ENCODE measurements at regions not wholly inside any gene's neighbourhood (a gene's known extent, or its start where the extent isn't known, plus 50 kb on each side); places are given as distances from the start of the nearest gene placed in this dataset.

DNA sequence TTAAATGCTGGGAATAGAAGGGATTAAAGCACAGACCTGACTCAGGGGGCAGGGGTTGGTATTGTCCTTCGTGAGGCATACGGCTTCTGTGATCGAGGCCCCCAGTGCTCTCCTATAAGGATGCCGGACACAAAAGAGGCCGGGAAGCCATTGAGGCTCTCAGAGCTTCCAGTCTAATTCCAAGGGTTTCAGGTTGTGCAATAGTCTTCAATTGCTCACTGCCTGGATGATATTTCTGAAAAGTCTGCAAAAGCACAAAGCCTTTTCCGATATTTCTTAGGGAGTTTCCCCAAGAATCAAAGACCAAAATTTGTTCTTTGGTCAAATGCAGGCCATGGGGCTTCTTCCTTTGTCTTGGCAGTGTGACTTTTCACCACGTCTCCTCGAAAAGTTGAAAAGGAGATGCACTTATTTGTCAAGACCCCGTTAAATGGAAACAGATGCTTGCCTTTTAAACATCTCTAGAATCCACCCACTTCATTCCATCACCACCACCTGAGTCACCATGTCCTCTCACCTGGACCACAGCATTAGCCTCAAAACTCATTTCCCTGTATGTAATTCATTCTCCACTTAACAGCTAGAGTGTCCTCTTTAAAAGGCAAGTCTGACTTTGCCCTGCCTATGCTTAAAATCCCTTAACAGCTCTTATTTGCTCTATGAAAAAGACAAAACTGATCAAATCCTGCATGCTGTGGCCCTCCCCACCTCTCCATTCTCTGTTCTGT, 134.8 kb upstream of the NAMPT start:
- Mint-ChIP-seq H3K4me1 (ENCODE audit: low read depth) (peaks cover 70% of the 10 kb centered on the region), H3K36me3 (ENCODE audit: low read depth) (peaks cover 7% of the 10 kb centered on the region)

GRCh38 chr7:106418526-106418925, 133.7 kb upstream of the NAMPT start:
- no peak for DNase-seq (ENCODE audit: low spot score)
- Mint-ChIP-seq H3K36me3 (ENCODE audit: low read depth) (peaks cover 7% of the 10 kb centered on the region), H3K4me1 (ENCODE audit: low read depth) (peaks cover 59% of the 10 kb centered on the region), H3K27me3 (ENCODE audit: insufficient read depth) (peaks cover 2% of the 10 kb centered on the region), H3K4me3 (peak overlapping the region; percentile 26), H3K27ac (peak overlapping the region; percentile 73), H3K9me3 (peaks cover 28% of the 10 kb centered on the region)
- intact Hi-C loops (cut with micrococcal nuclease): loop anchor here (1.0 kb wide), 1 partner anchor 12 kb away; no protein-coding TSS in a partner anchor

More for the DNA sequence above, 134.8 kb upstream of the NAMPT start:
- peak overlapping the region; percentile 77 for H3K27ac Mint-ChIP-seq
- intact Hi-C loops (cut with micrococcal nuclease): loop anchor here (1.0 to 5.0 kb wide), 5 partner anchors 10 to 748 kb away; partner anchors contain the start of genes HBP1 and SYPL1
- H3K27me3 Mint-ChIP-seq (ENCODE audit: insufficient read depth): no peaks in the 10 kb centered on the region
- no peak for DNase-seq (ENCODE audit: low spot score)
- peaks cover 28% of the 10 kb centered on the region for H3K9me3 Mint-ChIP-seq
- H3K4me3 Mint-ChIP-seq: peak overlapping the region; percentile 3

GRCh38 chr7:106418094-106418493, 133.3 kb upstream of the NAMPT start:
- peaks cover 55% of the 10 kb centered on the region for H3K4me1 Mint-ChIP-seq (ENCODE audit: low read depth)

DNA sequence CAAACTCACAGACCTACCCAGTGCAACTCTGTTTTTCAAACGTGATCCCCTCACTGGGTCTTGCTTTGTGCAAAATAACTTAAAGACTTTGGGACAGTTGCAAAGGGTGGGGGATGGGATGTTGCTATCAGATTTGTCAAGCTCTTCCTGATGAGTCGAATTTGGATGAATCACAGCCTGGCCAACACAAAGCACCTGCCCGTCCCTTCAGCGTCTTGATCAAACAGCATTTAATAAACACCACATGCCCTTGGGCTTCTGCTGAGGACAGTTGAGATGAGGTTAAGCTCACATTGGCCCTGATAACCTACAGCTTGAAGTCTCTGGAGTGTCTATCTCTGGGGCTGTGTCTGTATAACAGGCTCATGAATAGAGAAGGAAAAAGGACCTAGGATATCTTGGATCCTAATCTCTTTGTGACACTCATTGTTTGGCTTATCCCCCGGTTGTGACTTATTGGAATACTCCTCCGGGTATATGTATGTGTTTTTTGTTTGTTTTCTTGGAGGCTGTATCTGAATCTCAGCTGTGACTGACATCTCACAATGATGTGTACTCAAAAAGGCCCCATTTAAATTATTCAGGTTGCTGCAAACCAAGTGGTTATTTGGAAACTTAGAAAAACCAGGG, 132.6 kb upstream of the NAMPT start:
- H3K27me3 Mint-ChIP-seq (ENCODE audit: insufficient read depth): peaks cover 3% of the 10 kb centered on the region
- H3K36me3 Mint-ChIP-seq (ENCODE audit: low read depth): peaks cover 7% of the 10 kb centered on the region
- peak overlapping the region; percentile 29 for H3K27ac Mint-ChIP-seq
- DNase-seq (ENCODE audit: low spot score): no peak
- intact Hi-C loops (cut with micrococcal nuclease): loop anchor here (1.0 kb wide), 1 partner anchor 8 kb away; no protein-coding TSS in a partner anchor
- peaks cover 49% of the 10 kb centered on the region for H3K4me1 Mint-ChIP-seq (ENCODE audit: low read depth)
- peaks cover 28% of the 10 kb centered on the region for H3K9me3 Mint-ChIP-seq
- H3K4me3 Mint-ChIP-seq: no peak overlapping the region

More at GRCh38 chr7:106418094-106418493, 133.3 kb upstream of the NAMPT start:
- peaks cover 7% of the 10 kb centered on the region for H3K36me3 Mint-ChIP-seq (ENCODE audit: low read depth)
- peak overlapping the region; percentile 5 for H3K4me3 Mint-ChIP-seq
- peaks cover 3% of the 10 kb centered on the region for H3K27me3 Mint-ChIP-seq (ENCODE audit: insufficient read depth)
- no peak for DNase-seq (ENCODE audit: low spot score)
- H3K9me3 Mint-ChIP-seq: peaks cover 28% of the 10 kb centered on the region
- intact Hi-C loops (cut with micrococcal nuclease): loop anchor here (1.0 kb wide), 1 partner anchor 12 kb away; no protein-coding TSS in a partner anchor
- H3K27ac Mint-ChIP-seq: peak overlapping the region; percentile 73

DNA sequence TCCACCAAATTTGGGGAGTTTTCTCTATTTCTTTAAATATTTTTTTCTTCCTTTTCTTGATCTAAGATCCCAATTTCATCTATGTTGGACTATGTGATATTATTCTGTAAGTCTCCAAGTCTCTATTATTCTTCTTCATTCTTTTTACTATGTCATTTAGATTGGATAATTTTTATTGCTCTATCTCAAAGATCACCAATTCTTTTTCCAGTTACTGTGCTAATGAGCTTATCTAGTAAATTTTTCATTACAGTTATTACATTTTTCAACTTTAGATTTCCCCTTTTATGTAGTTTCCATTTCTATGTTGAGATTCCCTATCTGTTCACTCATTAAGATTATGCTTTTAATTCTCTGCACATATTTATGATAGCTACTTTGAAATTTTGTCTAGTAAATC, 131.6 kb upstream of the NAMPT start:
- H3K27me3 Mint-ChIP-seq (ENCODE audit: insufficient read depth): peaks cover 5% of the 10 kb centered on the region
- intact Hi-C loops (cut with micrococcal nuclease): no loop called here
- no peak overlapping the region for H3K4me3 Mint-ChIP-seq
- H3K4me1 Mint-ChIP-seq (ENCODE audit: low read depth): peaks cover 39% of the 10 kb centered on the region
- peaks cover 32% of the 10 kb centered on the region for H3K9me3 Mint-ChIP-seq
- H3K27ac Mint-ChIP-seq: no peak overlapping the region
- H3K36me3 Mint-ChIP-seq (ENCODE audit: low read depth): peaks cover 7% of the 10 kb centered on the region
- no peak for DNase-seq (ENCODE audit: low spot score)

DNA sequence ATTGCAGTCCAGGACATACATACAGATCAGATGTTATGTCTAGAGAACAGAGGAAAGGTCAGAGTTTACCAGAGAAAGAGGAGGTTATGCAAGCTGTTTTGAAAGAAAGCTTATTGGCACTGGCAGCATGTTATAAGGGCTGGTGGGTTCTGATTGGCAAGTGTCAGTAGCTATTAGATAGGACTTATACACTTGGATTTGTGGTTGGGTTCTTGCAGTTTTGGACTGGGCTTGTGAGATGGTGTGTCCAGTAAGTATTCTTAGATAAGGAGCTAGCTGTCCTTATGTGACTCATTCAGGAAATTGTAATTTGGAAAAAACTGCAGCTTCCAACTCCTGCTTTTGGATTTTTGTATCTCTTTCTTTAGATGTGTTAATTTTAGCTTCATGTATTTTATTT, 130.7 kb upstream of the NAMPT start:
- Mint-ChIP-seq H3K9me3 (peaks cover 32% of the 10 kb centered on the region), H3K4me3 (no peak overlapping the region), H3K27ac (no peak overlapping the region), H3K4me1 (ENCODE audit: low read depth) (peaks cover 36% of the 10 kb centered on the region), H3K36me3 (ENCODE audit: low read depth) (peaks cover 7% of the 10 kb centered on the region), H3K27me3 (ENCODE audit: insufficient read depth) (peaks cover 9% of the 10 kb centered on the region)
- intact Hi-C loops (cut with micrococcal nuclease): no loop called here
- no peak for DNase-seq (ENCODE audit: low spot score)

- Mint-ChIP-seq H3K9me3 (peaks cover 32% of the 10 kb centered on the region), H3K4me3 (no peak overlapping the region), H3K4me1 (ENCODE audit: low read depth) (peaks cover 19% of the 10 kb centered on the region), H3K27ac (no peak overlapping the region), H3K36me3 (ENCODE audit: low read depth) (peaks cover 7% of the 10 kb centered on the region), H3K27me3 (ENCODE audit: insufficient read depth) (peaks cover 12% of the 10 kb centered on the region)
- DNase-seq (ENCODE audit: low spot score): no peak
- intact Hi-C loops (cut with micrococcal nuclease): no loop called here
Measured at GRCh38 chr7:106413446-106413845, 128.7 kb upstream of the NAMPT start.

GRCh38 chr7:106405697-106406141, 120.9 kb upstream of the NAMPT start:
- Mint-ChIP-seq H3K4me3 (no peak overlapping the region), H3K27ac (peak overlapping the region; percentile 30), H3K9me3 (peaks cover 17% of the 10 kb centered on the region), H3K27me3 (ENCODE audit: insufficient read depth) (peaks cover 23% of the 10 kb centered on the region), H3K4me1 (ENCODE audit: low read depth) (peaks cover 23% of the 10 kb centered on the region), H3K36me3 (ENCODE audit: low read depth) (peaks cover 1% of the 10 kb centered on the region)
- intact Hi-C loops (cut with micrococcal nuclease): loop anchor here (1.0 to 5.0 kb wide), 14 partner anchors 13 to 598 kb away; partner anchors contain the start of gene PIK3CG
- DNase-seq (ENCODE audit: low spot score): no peak

DNA sequence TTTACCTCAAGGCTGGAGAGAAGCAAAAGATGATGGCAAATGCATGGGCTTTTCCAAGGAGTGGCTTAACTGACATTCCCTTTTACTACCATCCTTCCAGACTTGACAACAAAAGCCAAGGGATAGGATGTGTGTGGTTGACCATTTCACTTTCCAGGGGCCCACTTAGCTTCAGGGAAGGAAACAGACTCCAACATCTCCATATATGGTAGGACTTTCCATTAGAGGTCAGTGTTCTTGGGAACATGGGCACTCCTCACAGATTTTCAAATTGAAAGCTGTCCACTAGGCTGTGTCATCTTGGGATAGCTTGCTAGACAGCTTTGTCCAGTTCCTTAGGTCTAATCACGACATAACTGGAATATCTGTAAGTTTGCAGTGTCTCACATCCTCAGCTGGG, 118.1 kb upstream of the NAMPT start:
- Mint-ChIP-seq H3K27me3 (ENCODE audit: insufficient read depth) (peaks cover 32% of the 10 kb centered on the region), H3K9me3 (peaks cover 17% of the 10 kb centered on the region), H3K36me3 (ENCODE audit: low read depth) (peaks cover 1% of the 10 kb centered on the region), H3K4me3 (no peak overlapping the region), H3K4me1 (ENCODE audit: low read depth) (peaks cover 16% of the 10 kb centered on the region), H3K27ac (no peak overlapping the region)
- intact Hi-C loops (cut with micrococcal nuclease): no loop called here
- no peak for DNase-seq (ENCODE audit: low spot score)

DNA sequence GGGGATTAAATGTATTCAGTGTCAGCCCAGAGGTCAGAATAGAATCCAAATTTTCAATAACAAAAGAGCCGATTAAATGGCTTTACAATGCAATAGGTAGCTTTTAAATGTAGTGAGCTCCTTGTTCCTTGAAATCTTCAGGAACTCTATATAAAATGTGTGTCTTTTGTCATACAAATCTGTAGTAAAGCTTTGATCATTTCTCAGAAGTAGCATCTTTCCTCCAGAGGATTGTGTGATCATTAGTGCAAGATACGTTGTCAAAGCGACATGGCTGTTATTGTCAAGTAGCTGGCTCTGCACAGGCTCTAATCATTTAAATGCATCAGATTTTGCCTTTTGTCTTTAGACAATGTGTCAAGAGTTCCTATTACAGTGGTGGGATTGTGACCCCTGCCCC, 116.1 kb upstream of the NAMPT start:
- peaks cover 1% of the 10 kb centered on the region for H3K36me3 Mint-ChIP-seq (ENCODE audit: low read depth)
- H3K27me3 Mint-ChIP-seq (ENCODE audit: insufficient read depth): peaks cover 31% of the 10 kb centered on the region
- peaks cover 8% of the 10 kb centered on the region for H3K4me1 Mint-ChIP-seq (ENCODE audit: low read depth)
- intact Hi-C loops (cut with micrococcal nuclease): no loop called here
- no peak overlapping the region for H3K4me3 Mint-ChIP-seq
- no peak for DNase-seq (ENCODE audit: low spot score)
- H3K9me3 Mint-ChIP-seq: peaks cover 24% of the 10 kb centered on the region
- no peak overlapping the region for H3K27ac Mint-ChIP-seq

GRCh38 chr7:106398786-106399185, 114.0 kb upstream of the NAMPT start:
- DNase-seq (ENCODE audit: low spot score): no peak
- Mint-ChIP-seq H3K27me3 (ENCODE audit: insufficient read depth) (peaks cover 43% of the 10 kb centered on the region), H3K36me3 (ENCODE audit: low read depth) (peaks cover 3% of the 10 kb centered on the region), H3K4me3 (no peak overlapping the region), H3K4me1 (ENCODE audit: low read depth) (peaks cover 5% of the 10 kb centered on the region), H3K9me3 (peaks cover 18% of the 10 kb centered on the region), H3K27ac (no peak overlapping the region)
- intact Hi-C loops (cut with micrococcal nuclease): no loop called here

DNA sequence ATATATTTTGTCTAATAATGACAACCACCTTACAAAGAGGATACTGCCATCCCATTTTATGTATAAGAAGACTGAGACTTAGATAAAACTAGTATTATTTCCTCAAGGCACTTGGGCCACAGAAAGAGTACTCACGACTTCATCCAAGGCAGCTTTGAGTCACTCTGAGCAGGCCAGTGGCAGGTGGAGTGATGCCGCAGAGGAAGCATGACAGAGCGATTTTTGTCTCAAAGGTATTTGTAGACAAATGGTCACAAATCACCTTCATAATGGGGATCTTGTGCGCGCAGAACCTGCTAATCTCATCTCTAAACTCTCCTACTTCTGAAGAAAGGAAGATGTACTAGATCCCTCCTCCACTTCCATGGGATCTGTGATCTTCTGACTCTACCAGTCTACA, 113.2 kb upstream of the NAMPT start:
- intact Hi-C loops (cut with micrococcal nuclease): no loop called here
- H3K4me3 Mint-ChIP-seq: no peak overlapping the region
- no peak overlapping the region for H3K27ac Mint-ChIP-seq
- peaks cover 2% of the 10 kb centered on the region for H3K36me3 Mint-ChIP-seq (ENCODE audit: low read depth)
- peaks cover 5% of the 10 kb centered on the region for H3K4me1 Mint-ChIP-seq (ENCODE audit: low read depth)
- peaks cover 40% of the 10 kb centered on the region for H3K27me3 Mint-ChIP-seq (ENCODE audit: insufficient read depth)
- peaks cover 11% of the 10 kb centered on the region for H3K9me3 Mint-ChIP-seq
- no peak for DNase-seq (ENCODE audit: low spot score)

- Mint-ChIP-seq H3K27me3 (ENCODE audit: insufficient read depth) (peaks cover 23% of the 10 kb centered on the region), H3K4me1 (ENCODE audit: low read depth) (peaks cover 5% of the 10 kb centered on the region), H3K4me3 (no peak overlapping the region), H3K36me3 (ENCODE audit: low read depth) (peaks cover 2% of the 10 kb centered on the region), H3K27ac (no peak overlapping the region), H3K9me3 (peaks cover 7% of the 10 kb centered on the region)
- intact Hi-C loops (cut with micrococcal nuclease): no loop called here
- no peak for DNase-seq (ENCODE audit: low spot score)
Measured at GRCh38 chr7:106394526-106394925, 109.7 kb upstream of the NAMPT start.

Data from activated T-helper 1 cell treated with anti-CD3 and anti-CD28 coated beads, Interleukin-12 subunit alpha, Interleukin-12 subunit beta, Interleukin-2, Interleukin-4 antibody, amounts not matched to agents 30 ng/mL and 10 ng/mL and 1 ng/mL, durations not matched to agents 14 hours and 24 hours and 36 hours (primary cell).